Heart left ventricle (tissue), 16 donors: ENCODE measurements at regions not wholly inside any gene's neighbourhood (a gene's known extent, or its start where the extent isn't known, plus 50 kb on each side); places are given as distances from the start of the nearest gene placed in this dataset.
"Not testable (repeated sequence)": the region's sequence is repeated elsewhere in the genome, so short reads cannot be mapped to it uniquely, and the experiment has no call there.

ENCODE experiments used
- ATAC-seq, 4 donors: fragments of 200-7000 bp; cut with Tn5 transposase; one replicate each; pipeline ENCODE4 v1.9.1; 2020 to 2022; ENCODE audit warnings: moderate library complexity in 4 of 4, mild to moderate bottlenecking in 3 of 4, moderate number of reproducible peaks in 1 of 4
- DNase-seq, 5 donors: peaks; one replicate each; pipeline ENCODE4 v3.0.0-alpha.2; 2020
- H3K27ac ChIP-seq, 12 donors: fragments of 200-600 bp; sonication (generic) in 4 of 12; one replicate each; pipeline versions ENCODE4 v1.5.0 to v1.8.0; 2016 to 2022; ENCODE audit warnings: mild to moderate bottlenecking in 2 of 12
- H3K27me3 ChIP-seq, 9 donors: fragments of 200-600 bp; sonication (generic) in 2 of 9; one replicate each; pipeline versions ENCODE4 v1.5.1 to v1.8.0; 2016 to 2022; ENCODE audit warnings: mild to moderate bottlenecking in 3 of 9
- H3K36me3 ChIP-seq, 9 donors: fragments of 200-600 bp; sonication (generic) in 2 of 9; one replicate each; pipeline versions ENCODE4 v1.5.0 to v1.8.0; 2018 to 2022; ENCODE audit warnings: mild to moderate bottlenecking in 2 of 9
- H3K4me1 ChIP-seq, 12 donors: fragments of 200-600 bp; sonication (generic) in 4 of 12; one replicate each; pipeline versions ENCODE4 v1.5.0 to v1.8.0; 2016 to 2022; ENCODE audit warnings: mild to moderate bottlenecking in 3 of 12
- H3K4me3 ChIP-seq, 12 donors: fragments of 200-600 bp; sonication (generic) in 4 of 12; one replicate each; pipeline versions ENCODE4 v1.5.0 to v1.8.0; 2017 to 2022; ENCODE audit warnings: mild to moderate bottlenecking in 9 of 12, moderate library complexity in 4 of 12
- H3K9me3 ChIP-seq, 12 donors: fragments of 200-600 bp; sonication (generic) in 4 of 12; one replicate each; pipeline versions ENCODE4 v1.5.0 to v1.8.0; 2016 to 2022; ENCODE audit warnings: mild to moderate bottlenecking in 1 of 12
- POLR2A ChIP-seq, 2 donors: fragments of 450-650 bp; IDR thresholded peaks; one replicate each; pipeline ENCODE4 v1.6.1; 2017; ENCODE audit warnings: antibody characterized with exemption in 2 of 2, mild to moderate bottlenecking in 2 of 2, moderate library complexity in 2 of 2
- WGBS, 4 donors: extraction: QIAGEN DNeasy Blood & Tissue Kit in 2 of 4; methylation state at CpG; one replicate each; pipeline versions ENCODE4 v1.1.5 to v1.1.7; 2013 to 2018; 5-methylcytosine and 5-hydroxymethylcytosine counted together
- intact Hi-C, 10 donors: fragments of 100-400 bp; cut with DNase I; formaldehyde crosslinking; loops; one replicate each; pipeline versions ENCODE4 v1.11.1 to v1.14.2; 2022
- TF ChIP-seq, protein P1 (sequence below), 12 donors: fragments of 200-600 bp; sonication (generic) in 4 of 12; IDR thresholded peaks; one replicate each; pipeline versions ENCODE4 v1.5.0 to v1.8.0; 2018 to 2022; ENCODE audit warnings: antibody characterized with exemption in 12 of 12, mild to moderate bottlenecking in 5 of 12
- donor health status: ischemic (EF 13 %, LVEDD 7.1; RV severe dilation, severe dysfunction).
- donor health status: healthy with polysubstance abuse.
- donor health status: DM: no; HTN: yes; CAD: no.
- donor health status: DM: no; HTN: no; CAD: no.
- donor health status: ischemic (EF 25% LVEDD 6.9; RV normal size, moderate dysfunction).
- donor health status: ischemic (EF 25% LVEDD 5.7; RV mildly dilated, moderate dysfunction).
- donor health status: healthy.
- donor health status: DM: yes; HTN: yes; CAD: no.
- donor health status: ischemic (EF 35%, LVEDD 5.7; RV mildly dilated, moderate dysfunction).
- donor health status: nonischemic (EF 11% LVEDD 7.7; RV severe dilation, severe dysfunction).
- donor health status: DM: yes; HTN: yes; CAD: no.
- donor health status: PGD.
- donor health status: ischemic (EF 29% LVEDD 5.4; RV normal size, mild dysfunction).
- donor health status: nonischemic (EF 23%, LVEDD 6.1; RV moderate dilation, normal function).

- no peaks in the 10 kb centered on the region for H3K27me3 ChIP-seq
- H3K36me3 ChIP-seq, result peaks cover 0 to 13% (median 0%) of the 10 kb centered on the region in 9 donors
- peak overlapping the region in 9 of 12 donors; percentile 6 to 72 (median 42) for H3K27ac ChIP-seq
- TF ChIP-seq POLR2A (IDR thresholded peaks at IDR 0.05), result no peak
- TF ChIP-seq, protein P1, sequence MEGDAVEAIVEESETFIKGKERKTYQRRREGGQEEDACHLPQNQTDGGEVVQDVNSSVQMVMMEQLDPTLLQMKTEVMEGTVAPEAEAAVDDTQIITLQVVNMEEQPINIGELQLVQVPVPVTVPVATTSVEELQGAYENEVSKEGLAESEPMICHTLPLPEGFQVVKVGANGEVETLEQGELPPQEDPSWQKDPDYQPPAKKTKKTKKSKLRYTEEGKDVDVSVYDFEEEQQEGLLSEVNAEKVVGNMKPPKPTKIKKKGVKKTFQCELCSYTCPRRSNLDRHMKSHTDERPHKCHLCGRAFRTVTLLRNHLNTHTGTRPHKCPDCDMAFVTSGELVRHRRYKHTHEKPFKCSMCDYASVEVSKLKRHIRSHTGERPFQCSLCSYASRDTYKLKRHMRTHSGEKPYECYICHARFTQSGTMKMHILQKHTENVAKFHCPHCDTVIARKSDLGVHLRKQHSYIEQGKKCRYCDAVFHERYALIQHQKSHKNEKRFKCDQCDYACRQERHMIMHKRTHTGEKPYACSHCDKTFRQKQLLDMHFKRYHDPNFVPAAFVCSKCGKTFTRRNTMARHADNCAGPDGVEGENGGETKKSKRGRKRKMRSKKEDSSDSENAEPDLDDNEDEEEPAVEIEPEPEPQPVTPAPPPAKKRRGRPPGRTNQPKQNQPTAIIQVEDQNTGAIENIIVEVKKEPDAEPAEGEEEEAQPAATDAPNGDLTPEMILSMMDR (IDR thresholded peaks at IDR 0.05), result peak; percentile 82 to 97 (median 90)
- intact Hi-C loops, result loop anchor here in 9 of 10 donors (2.0 to 5.0 kb wide), 5 partner anchors 58 to 146 kb away; no protein-coding TSS in a partner anchor
- 3 to 7% (median 4%) methylated on average over 6 of the region's 6 CpGs for WGBS, 4 donors
- peaks cover 8 to 61% (median 37%) of the 10 kb centered on the region in 12 donors for H3K4me1 ChIP-seq
- peak overlapping the region in 1 of 12 donors; percentile 0 for H3K4me3 ChIP-seq
- ATAC-seq (peak; percentile 16 to 78 (median 68)), DNase-seq (peak in 2 of 5 donors; percentile 53 to 56)
- peaks cover 0 to 3% (median 0%) of the 10 kb centered on the region in 12 donors for H3K9me3 ChIP-seq
These were observed 287.2 kb upstream of the MKLN1 start for GRCh38 chr7:131040467-131040932.

GRCh38 chr7:131041012-131041695, 286.5 kb upstream of the MKLN1 start:
- 94 to 97% (median 95%) methylated on average over 17 of the region's 17 CpGs for WGBS, 4 donors
- not testable (repeated sequence) for H3K9me3 ChIP-seq, ATAC-seq, DNase-seq, H3K27me3 ChIP-seq, H3K4me3 ChIP-seq
- peak overlapping the region in 1 of 12 donors; percentile 72 for H3K27ac ChIP-seq
- peaks cover 0 to 13% (median 0%) of the 10 kb centered on the region in 9 donors for H3K36me3 ChIP-seq
- H3K4me1 ChIP-seq, result peaks cover 8 to 61% (median 37%) of the 10 kb centered on the region in 12 donors
- intact Hi-C loops, result loop anchor here in 9 of 10 donors (2.0 to 5.0 kb wide), 5 partner anchors 58 to 146 kb away; no protein-coding TSS in a partner anchor

DNA sequence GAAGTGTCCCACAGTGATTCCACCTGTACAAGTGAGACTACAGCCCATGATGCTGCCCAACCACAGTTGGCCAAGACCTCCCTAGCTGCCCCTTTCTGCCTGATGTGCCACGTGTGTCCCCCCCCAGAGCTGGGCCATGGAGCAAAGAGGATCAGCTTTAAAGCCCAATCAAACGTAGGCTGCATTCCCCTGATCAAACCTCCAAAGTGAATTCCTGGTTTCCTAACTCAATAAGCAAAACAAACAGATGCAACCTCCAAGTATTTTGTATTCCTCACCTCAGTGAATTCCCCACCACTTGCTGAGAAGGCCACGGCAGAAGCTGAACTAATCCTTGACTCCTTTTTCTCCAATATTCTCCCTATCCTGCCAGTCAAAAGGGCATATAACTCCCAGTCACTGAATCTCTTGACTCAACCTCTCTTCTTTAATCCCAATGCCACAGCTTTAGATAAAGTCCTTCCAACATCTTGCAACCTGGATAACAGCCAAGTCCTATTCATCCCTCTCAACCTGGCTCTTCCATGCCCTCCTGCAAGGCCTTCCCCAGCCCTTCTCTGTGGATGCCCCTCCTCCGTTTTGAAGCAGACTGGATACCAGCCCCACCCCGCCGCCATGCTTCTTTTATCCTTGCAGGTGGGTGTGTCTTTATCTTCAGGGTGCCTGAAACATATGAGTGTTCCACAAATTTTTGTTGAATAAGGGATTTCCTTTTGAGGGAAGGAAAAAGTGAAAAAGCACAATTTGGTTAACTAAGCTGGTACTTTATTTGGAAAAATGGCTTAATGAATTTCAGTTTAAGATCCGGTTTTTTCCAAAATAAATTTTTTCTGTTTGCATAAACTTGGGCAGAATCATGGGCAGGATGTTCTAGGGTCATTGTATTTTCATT, 285.2 kb upstream of the MKLN1 start:
- Histone ChIP-seq H3K9me3 (peaks cover 0 to 7% (median 0%) of the 10 kb centered on the region in 12 donors), H3K4me1 (peaks cover 8 to 60% (median 36%) of the 10 kb centered on the region in 12 donors), H3K36me3 (peaks cover 0 to 16% (median 0%) of the 10 kb centered on the region in 9 donors), H3K27ac (no peak overlapping the region), H3K27me3 (no peaks in the 10 kb centered on the region), H3K4me3 (no peak overlapping the region)
- ATAC-seq (no peak), DNase-seq (no peak)
- TF ChIP-seq, protein P1 (IDR thresholded peaks at IDR 0.05), result no peak
- no peak for TF ChIP-seq POLR2A (IDR thresholded peaks at IDR 0.05)
- WGBS, 4 donors, result 70 to 81% (median 75%) methylated on average over 7 of the region's 7 CpGs
- intact Hi-C loops, result loop anchor here in 4 of 10 donors (5.0 kb wide), 2 partner anchors 60 to 145 kb away; no protein-coding TSS in a partner anchor

DNA sequence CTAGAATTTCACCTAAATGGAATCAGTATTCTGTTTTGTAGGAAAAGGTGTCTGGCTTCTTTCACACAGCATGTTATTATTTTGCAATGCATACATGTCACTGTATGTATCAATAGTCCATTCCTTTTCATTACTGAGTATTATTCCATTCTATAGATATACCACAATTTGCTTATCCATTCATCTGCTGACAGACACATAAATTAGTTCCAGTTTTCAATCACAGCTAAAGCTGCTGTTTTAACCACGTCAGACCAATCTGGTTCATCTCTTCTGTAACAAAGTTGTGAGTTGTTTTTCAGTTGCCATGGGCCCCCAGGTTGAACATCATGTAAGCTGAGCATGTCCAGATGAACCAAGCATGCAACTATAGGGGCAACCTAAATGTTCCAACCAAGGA, 282.1 kb upstream of the MKLN1 start:
- no peak for TF ChIP-seq POLR2A (IDR thresholded peaks at IDR 0.05)
- TF ChIP-seq, protein P1 (IDR thresholded peaks at IDR 0.05), result no peak
- H3K27me3 ChIP-seq, result no peaks in the 10 kb centered on the region
- peaks cover 0 to 7% (median 0%) of the 10 kb centered on the region in 12 donors for H3K9me3 ChIP-seq
- no peak overlapping the region for H3K27ac ChIP-seq
- H3K36me3 ChIP-seq, result peaks cover 0 to 36% (median 16%) of the 10 kb centered on the region in 9 donors
- no peak for DNase-seq
- H3K4me3 ChIP-seq, result no peak overlapping the region
- ATAC-seq, result no peak
- 81 to 88% (median 84%) methylated on average over 1 of the region's 1 CpG for WGBS, 4 donors
- peaks cover 0 to 59% (median 29%) of the 10 kb centered on the region in 12 donors for H3K4me1 ChIP-seq
- intact Hi-C loops, result no loop called here
